ENCODE measurements at regions not wholly inside any gene's neighbourhood (a gene's known extent, or its start where the extent isn't known, plus 50 kb on each side); places are given as distances from the start of the nearest gene placed in this dataset.

GRCh38 chr2:76391678-76392077, 681.0 kb upstream of the GCFC2 start (continued):
- TF ChIP-seq PAXIP1 (CRISPR knock-in tag; conservative IDR thresholded peaks at IDR 0.05) (0 out of 2 replicates have a peak, but pooled peaks have one; percentile 9), DZIP1 (CRISPR knock-in tag; IDR thresholded peaks at IDR 0.05) (no peak), MXD4 (CRISPR knock-in tag; IDR thresholded peaks at IDR 0.05) (no peak), FOXA1 (IDR thresholded peaks at IDR 0.05) (no peak), FOXA1 (CRISPR knock-in tag; IDR thresholded peaks at IDR 0.05) (peak; percentile 21; the same call in 1 of the 2 replicates), SOX6 (IDR thresholded peaks at IDR 0.05) (no peak), SOX6 (CRISPR knock-in tag; IDR thresholded peaks at IDR 0.05) (0 out of 2 replicates have a peak, but pooled peaks have one; percentile 31), AHR (CRISPR knock-in tag; IDR thresholded peaks at IDR 0.05) (no peak), NFIC (IDR thresholded peaks at IDR 0.05; ENCODE audit: low read length) (peak; percentile 31; the same call in 1 of the 2 replicates), GATAD2A (CRISPR knock-in tag; IDR thresholded peaks at IDR 0.05) (0 out of 2 replicates have a peak, but pooled peaks have one; percentile 36), ISX (CRISPR knock-in tag; conservative IDR thresholded peaks at IDR 0.05) (no peak), AHDC1 (CRISPR knock-in tag; IDR thresholded peaks at IDR 0.05; ENCODE audit: borderline replicate concordance) (peak; percentile 39; the same call in 1 of the 2 replicates), POGZ (CRISPR knock-in tag; IDR thresholded peaks at IDR 0.05) (0 out of 2 replicates have a peak, but pooled peaks have one; percentile 20), ZNF574 (CRISPR knock-in tag; IDR thresholded peaks at IDR 0.05) (no peak), MED8 (CRISPR knock-in tag; IDR thresholded peaks at IDR 0.05; ENCODE audit: insufficient replicate concordance) (no peak), ISL2 (CRISPR knock-in tag; IDR thresholded peaks at IDR 0.05) (0 out of 2 replicates have a peak, but pooled peaks have one; percentile 19), SALL1 (CRISPR knock-in tag; IDR thresholded peaks at IDR 0.05) (peak; percentile 19; the same call in 1 of the 2 replicates)
